Adrenal gland (tissue), 5 donors: ENCODE measurements at regions not wholly inside any gene's neighbourhood (a gene's known extent, or its start where the extent isn't known, plus 50 kb on each side); places are given as distances from the start of the nearest gene placed in this dataset.

ENCODE experiments used
- POLR2A ChIP-seq, 2 donors: fragments of 450-650 bp; IDR thresholded peaks; one replicate each; pipeline ENCODE4 v1.6.1; 2017; ENCODE audit warnings: antibody characterized with exemption in 2 of 2, mild to moderate bottlenecking in 2 of 2, moderate library complexity in 1 of 2
- TF ChIP-seq, protein P1 (sequence below), 6 experiments: fragments of 450-650 bp in 4 of 6; fragments of 200-600 bp in 2 of 6; sonication (generic) in 1 of 6; IDR thresholded peaks; 1 replicate in 5 of 6; 2 replicates in 1 of 6; pipeline versions ENCODE4 v1.5.1 to v1.8.0; 2016 to 2021; ENCODE audit warnings: antibody characterized with exemption in 6 of 6, mild to moderate bottlenecking in 2 of 6, moderate library complexity in 1 of 6
- donor health status: DM: no; HTN: no; CAD: no.

DNA sequence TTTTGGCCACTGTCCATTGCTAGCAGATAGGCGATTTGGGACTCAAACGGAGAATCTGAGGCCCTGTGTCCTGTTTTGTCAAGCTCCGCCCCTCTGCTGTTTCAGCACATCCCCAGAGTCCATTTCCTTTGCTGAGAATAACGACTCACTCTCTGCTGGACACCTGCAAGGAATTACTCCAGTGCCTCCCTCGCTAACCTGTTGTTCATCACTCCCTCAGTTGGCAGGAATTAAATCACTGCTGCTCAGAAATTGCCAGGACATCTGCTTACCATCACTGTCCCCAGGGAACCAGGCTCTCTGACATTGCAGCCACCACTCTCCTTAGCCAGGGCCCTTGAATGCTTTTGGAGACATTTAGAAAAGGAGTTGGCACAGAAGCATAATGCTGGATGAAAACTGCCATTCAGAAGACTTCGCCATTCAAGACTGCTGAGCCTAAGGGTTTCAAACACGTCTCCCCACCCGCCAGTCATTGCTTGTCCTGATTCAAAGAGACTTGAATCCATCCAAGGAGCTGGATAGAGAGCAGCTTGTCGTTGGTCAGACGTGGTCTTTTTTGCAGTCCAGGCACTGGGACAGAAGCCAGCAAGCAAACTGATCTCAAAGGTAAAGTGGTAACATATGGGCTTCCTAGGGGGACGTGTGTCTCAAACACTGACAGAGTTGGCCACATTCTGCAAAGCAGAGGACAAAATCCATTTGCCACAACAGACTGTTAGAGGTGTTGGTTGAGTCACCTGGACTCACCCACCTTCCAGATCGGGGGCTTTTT lies 155.3 kb downstream of the UXS1 start:
- TF ChIP-seq, protein P1, sequence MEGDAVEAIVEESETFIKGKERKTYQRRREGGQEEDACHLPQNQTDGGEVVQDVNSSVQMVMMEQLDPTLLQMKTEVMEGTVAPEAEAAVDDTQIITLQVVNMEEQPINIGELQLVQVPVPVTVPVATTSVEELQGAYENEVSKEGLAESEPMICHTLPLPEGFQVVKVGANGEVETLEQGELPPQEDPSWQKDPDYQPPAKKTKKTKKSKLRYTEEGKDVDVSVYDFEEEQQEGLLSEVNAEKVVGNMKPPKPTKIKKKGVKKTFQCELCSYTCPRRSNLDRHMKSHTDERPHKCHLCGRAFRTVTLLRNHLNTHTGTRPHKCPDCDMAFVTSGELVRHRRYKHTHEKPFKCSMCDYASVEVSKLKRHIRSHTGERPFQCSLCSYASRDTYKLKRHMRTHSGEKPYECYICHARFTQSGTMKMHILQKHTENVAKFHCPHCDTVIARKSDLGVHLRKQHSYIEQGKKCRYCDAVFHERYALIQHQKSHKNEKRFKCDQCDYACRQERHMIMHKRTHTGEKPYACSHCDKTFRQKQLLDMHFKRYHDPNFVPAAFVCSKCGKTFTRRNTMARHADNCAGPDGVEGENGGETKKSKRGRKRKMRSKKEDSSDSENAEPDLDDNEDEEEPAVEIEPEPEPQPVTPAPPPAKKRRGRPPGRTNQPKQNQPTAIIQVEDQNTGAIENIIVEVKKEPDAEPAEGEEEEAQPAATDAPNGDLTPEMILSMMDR (IDR thresholded peaks at IDR 0.05), result no peak
- TF ChIP-seq POLR2A (IDR thresholded peaks at IDR 0.05), result no peak
